ENCODE measurements at regions not wholly inside any gene's neighbourhood (a gene's known extent, or its start where the extent isn't known, plus 50 kb on each side); places are given as distances from the start of the nearest gene placed in this dataset.

GRCh38 chr3:94303897-94304296 lies 241.0 kb downstream of the NSUN3 start:
- H3K9me3 Mint-ChIP-seq (ENCODE audit: low read depth), result no peaks in the 10 kb centered on the region
- H3K27me3 Mint-ChIP-seq, result no peaks in the 10 kb centered on the region
- no peak overlapping the region for H3K27ac Mint-ChIP-seq
- peak; percentile 45 for TF ChIP-seq CTCF (IDR thresholded peaks at IDR 0.05; ENCODE audit: unreplicated experiment)
- no peak overlapping the region for H3K4me3 Mint-ChIP-seq (ENCODE audit: low read depth)
- DNase-seq (ENCODE audit: low spot score, unreplicated experiment), result no peak
- no peaks in the 10 kb centered on the region for H3K4me1 Mint-ChIP-seq (ENCODE audit: low read depth)
- no peaks in the 10 kb centered on the region for H3K36me3 Mint-ChIP-seq (ENCODE audit: insufficient read depth)

- no peaks in the 10 kb centered on the region for H3K27me3 Mint-ChIP-seq
These were observed 242.1 kb downstream of the NSUN3 start for GRCh38 chr3:94304954-94305353.

GRCh38 chr3:94305835-94306611 lies 243.2 kb downstream of the NSUN3 start:
- H3K27me3 Mint-ChIP-seq, result no peaks in the 10 kb centered on the region
- no peaks in the 10 kb centered on the region for H3K4me1 Mint-ChIP-seq (ENCODE audit: low read depth)
- H3K4me3 Mint-ChIP-seq (ENCODE audit: low read depth), result no peak overlapping the region
- no peak overlapping the region for H3K27ac Mint-ChIP-seq
- TF ChIP-seq CTCF (IDR thresholded peaks at IDR 0.05; ENCODE audit: unreplicated experiment), result no peak
- no peaks in the 10 kb centered on the region for H3K9me3 Mint-ChIP-seq (ENCODE audit: low read depth)
- DNase-seq (ENCODE audit: low spot score, unreplicated experiment), result no peak
- no peaks in the 10 kb centered on the region for H3K36me3 Mint-ChIP-seq (ENCODE audit: insufficient read depth)

More at GRCh38 chr3:94304954-94305353, 242.1 kb downstream of the NSUN3 start:
- H3K4me3 Mint-ChIP-seq (ENCODE audit: low read depth), result no peak overlapping the region
- no peak for TF ChIP-seq CTCF (IDR thresholded peaks at IDR 0.05; ENCODE audit: unreplicated experiment)
- DNase-seq (ENCODE audit: low spot score, unreplicated experiment), result no peak
- H3K36me3 Mint-ChIP-seq (ENCODE audit: insufficient read depth), result no peaks in the 10 kb centered on the region
- no peaks in the 10 kb centered on the region for H3K4me1 Mint-ChIP-seq (ENCODE audit: low read depth)
- no peaks in the 10 kb centered on the region for H3K9me3 Mint-ChIP-seq (ENCODE audit: low read depth)
- no peak overlapping the region for H3K27ac Mint-ChIP-seq

- Mint-ChIP-seq H3K9me3 (ENCODE audit: low read depth) (no peaks in the 10 kb centered on the region), H3K36me3 (ENCODE audit: insufficient read depth) (no peaks in the 10 kb centered on the region), H3K4me1 (ENCODE audit: low read depth) (no peaks in the 10 kb centered on the region), H3K27me3 (no peaks in the 10 kb centered on the region), H3K4me3 (ENCODE audit: low read depth) (no peak overlapping the region), H3K27ac (no peak overlapping the region)
- TF ChIP-seq CTCF (IDR thresholded peaks at IDR 0.05; ENCODE audit: unreplicated experiment), result no peak
- no peak for DNase-seq (ENCODE audit: low spot score, unreplicated experiment)
These were observed 244.7 kb downstream of the NSUN3 start for GRCh38 chr3:94307588-94307987.

- no peak overlapping the region for H3K4me3 Mint-ChIP-seq (ENCODE audit: low read depth)
These were observed 245.9 kb downstream of the NSUN3 start for GRCh38 chr3:94308767-94309166.

More at GRCh38 chr3:94308767-94309166, 245.9 kb downstream of the NSUN3 start:
- Mint-ChIP-seq H3K4me1 (ENCODE audit: low read depth) (no peaks in the 10 kb centered on the region), H3K27me3 (no peaks in the 10 kb centered on the region), H3K27ac (no peak overlapping the region), H3K36me3 (ENCODE audit: insufficient read depth) (no peaks in the 10 kb centered on the region), H3K9me3 (ENCODE audit: low read depth) (no peaks in the 10 kb centered on the region)
- DNase-seq (ENCODE audit: low spot score, unreplicated experiment), result no peak
- no peak for TF ChIP-seq CTCF (IDR thresholded peaks at IDR 0.05; ENCODE audit: unreplicated experiment)

Measured in progenitor cell of endocrine pancreas (in vitro differentiated cells).